ENCODE measurements at regions not wholly inside any gene's neighbourhood (a gene's known extent, or its start where the extent isn't known, plus 50 kb on each side); places are given as distances from the start of the nearest gene placed in this dataset.

GRCh38 chr13:50388481-50388880, 373.2 kb downstream of the KCNRG start:
- Histone ChIP-seq H2AFZ (ENCODE audit: insufficient read depth, low read depth, low read length, poor library complexity, severe bottlenecking) (no peak overlapping the region), H4K20me1 (ENCODE audit: control insufficient read depth, insufficient read depth, low read length, poor library complexity, severe bottlenecking) (no peaks in the 10 kb centered on the region), H3K4me2 (replicated peaks; ENCODE audit: low read depth, low read length, poor library complexity, severe bottlenecking) (no peak overlapping the region), H3K4me1 (ENCODE audit: control insufficient read depth in 2 of 2, insufficient read depth in 2 of 2, low read length in 2 of 2) (no peaks in the 10 kb centered on the region), H3K27ac (ENCODE audit: low read length in 2 of 2) (no peak overlapping the region), H3K27me3 (replicated peaks in 1 of 4; ENCODE audit: control extremely low read depth in 1 of 4, control insufficient read depth in 3 of 4, insufficient read depth in 4 of 4, low read length in 3 of 4) (no peaks in the 10 kb centered on the region), H3K36me3 (replicated peaks in 1 of 2; ENCODE audit: control extremely low read depth in 1 of 2, control insufficient read depth in 1 of 2, extremely low read depth in 1 of 2, insufficient read depth in 2 of 2, low read length in 1 of 2) (no peaks in the 10 kb centered on the region), H3K4me3 (ENCODE audit: control extremely low read depth in 1 of 5, extremely low read depth in 1 of 5, insufficient read depth in 1 of 5, low read depth in 2 of 5, low read length in 4 of 5) (no peak overlapping the region), H3K9ac (ENCODE audit: low read length) (no peak overlapping the region), H3K9me3 (ENCODE audit: control extremely low read depth in 1 of 3, control insufficient read depth in 2 of 3, insufficient read depth in 1 of 3, low read length in 2 of 3) (no peaks in the 10 kb centered on the region), H3K79me2 (ENCODE audit: control insufficient read depth, insufficient read depth, low read length) (no peaks in the 10 kb centered on the region)
- ChIA-PET POLR2A (interaction anchor here (0.5 kb wide), 1 partner anchor 62 kb away, joined by 3 read pairs; no protein-coding TSS in a partner anchor), CTCF (interaction anchor here (0.9 to 2.6 kb wide), 5 partner anchors 14 to 412 kb away, joined by 3 to 15 read pairs (median 4); no protein-coding TSS in a partner anchor)
- peaks cover 7% of the 10 kb centered on the region for H3K4me1 Mint-ChIP-seq
- intact Hi-C loops (cut with micrococcal nuclease), result loop anchor here (2.0 kb wide), 1 partner anchor 22 kb away; no protein-coding TSS in a partner anchor
- no peaks in the 10 kb centered on the region for H3K9me3 Mint-ChIP-seq (ENCODE audit: insufficient read depth)
- no peak for TF ChIP-seq CTCF (IDR thresholded peaks at IDR 0.05)
- no peak for TF ChIP-seq EZH2 (IDR thresholded peaks at IDR 0.05; ENCODE audit: borderline replicate concordance, insufficient read depth, low read depth, low read length, poor library complexity, severe bottlenecking)
- no peaks in the 10 kb centered on the region for H3K27me3 Mint-ChIP-seq
- no CpG with 5 or more reads among the region's 3 CpGs for WGBS (ENCODE audit: insufficient coverage)
- H3K4me3 Mint-ChIP-seq, result no peak overlapping the region
- no peak for ATAC-seq (ENCODE audit: low read depth)
- H3K27ac Mint-ChIP-seq, result no peak overlapping the region
- DNase-seq, result no peak

DNA sequence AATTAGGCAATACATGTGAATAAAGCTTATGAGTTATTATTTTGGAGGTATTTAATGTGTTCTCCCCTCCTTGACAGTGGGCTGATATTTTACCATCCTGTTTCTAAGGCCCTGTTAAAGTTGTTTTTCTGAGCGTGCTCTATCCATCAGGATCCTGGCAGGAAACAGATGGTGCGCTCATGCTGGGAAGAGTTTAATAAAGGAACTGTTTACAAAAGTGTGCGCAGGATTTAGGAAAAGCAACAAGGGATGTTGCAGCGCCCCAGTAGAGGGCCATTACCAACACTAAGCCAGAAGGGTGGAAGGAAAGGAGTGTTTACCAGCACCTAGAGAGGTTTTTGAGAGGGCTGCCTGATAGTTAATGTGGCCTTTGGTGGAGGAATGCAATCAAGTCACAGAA, 374.5 kb downstream of the KCNRG start:
- H3K9me3 ChIP-seq (ENCODE audit: control extremely low read depth in 1 of 3, control insufficient read depth in 2 of 3, insufficient read depth in 1 of 3, low read length in 2 of 3), result no peaks in the 10 kb centered on the region
- ChIA-PET CTCF (interaction anchor here (1.0 kb wide), 1 partner anchor 15 kb away, joined by 3 read pairs; no protein-coding TSS in a partner anchor), POLR2A (no interaction called here)
- no peak for DNase-seq
- no peak overlapping the region for H3K27ac ChIP-seq (ENCODE audit: low read length in 2 of 2)
- H3K79me2 ChIP-seq (ENCODE audit: control insufficient read depth, insufficient read depth, low read length), result no peaks in the 10 kb centered on the region
- no peak overlapping the region for H3K9ac ChIP-seq (ENCODE audit: low read length)
- TF ChIP-seq EZH2 (IDR thresholded peaks at IDR 0.05; ENCODE audit: borderline replicate concordance, insufficient read depth, low read depth, low read length, poor library complexity, severe bottlenecking), result no peak
- TF ChIP-seq CTCF (IDR thresholded peaks at IDR 0.05), result no peak
- no peak overlapping the region for H2AFZ ChIP-seq (ENCODE audit: insufficient read depth, low read depth, low read length, poor library complexity, severe bottlenecking)
- intact Hi-C loops (cut with micrococcal nuclease), result loop anchor here (2.0 kb wide), 1 partner anchor 23 kb away; no protein-coding TSS in a partner anchor
- Mint-ChIP-seq H3K4me3 (no peak overlapping the region), H3K27me3 (no peaks in the 10 kb centered on the region), H3K27ac (no peak overlapping the region), H3K9me3 (ENCODE audit: insufficient read depth) (no peaks in the 10 kb centered on the region), H3K4me1 (peaks cover 7% of the 10 kb centered on the region)
- WGBS (ENCODE audit: insufficient coverage), result 93% methylated on average over 3 of the region's 4 CpGs
- H3K27me3 ChIP-seq (replicated peaks in 1 of 4; ENCODE audit: control extremely low read depth in 1 of 4, control insufficient read depth in 3 of 4, insufficient read depth in 4 of 4, low read length in 3 of 4), result no peaks in the 10 kb centered on the region
- H3K4me2 ChIP-seq (replicated peaks; ENCODE audit: low read depth, low read length, poor library complexity, severe bottlenecking), result no peak overlapping the region
- no peaks in the 10 kb centered on the region for H4K20me1 ChIP-seq (ENCODE audit: control insufficient read depth, insufficient read depth, low read length, poor library complexity, severe bottlenecking)
- ATAC-seq (ENCODE audit: low read depth), result no peak
- no peak overlapping the region for H3K4me3 ChIP-seq (ENCODE audit: control extremely low read depth in 1 of 5, extremely low read depth in 1 of 5, insufficient read depth in 1 of 5, low read depth in 2 of 5, low read length in 4 of 5)
- H3K4me1 ChIP-seq (ENCODE audit: control insufficient read depth in 2 of 2, insufficient read depth in 2 of 2, low read length in 2 of 2), result no peaks in the 10 kb centered on the region
- no peaks in the 10 kb centered on the region for H3K36me3 ChIP-seq (replicated peaks in 1 of 2; ENCODE audit: control extremely low read depth in 1 of 2, control insufficient read depth in 1 of 2, extremely low read depth in 1 of 2, insufficient read depth in 2 of 2, low read length in 1 of 2)
